GM19395 (cell line): ENCODE measurements at regions not wholly inside any gene's neighbourhood (a gene's known extent, or its start where the extent isn't known, plus 50 kb on each side); places are given as distances from the start of the nearest gene placed in this dataset.
"Not testable (repeated sequence)": the region's sequence is repeated elsewhere in the genome, so short reads cannot be mapped to it uniquely, and the experiment has no call there.

ENCODE experiments used
- ATAC-seq: cut with Tn5 transposase; IDR thresholded peaks from one replicate; pipeline ENCODE4 v1.9.1; 2021; ENCODE audit warnings: mild to moderate bottlenecking, moderate library complexity; ENCODE audit not compliant: unreplicated experiment

GRCh38 chr18:78784861-78785260, 194.8 kb upstream of the SALL3 start:
- no peak for ATAC-seq

- ATAC-seq, result no peak
Measured at GRCh38 chr18:78785706-78786105, 193.9 kb upstream of the SALL3 start.

- ATAC-seq, result no peak
Measured at GRCh38 chr18:78786776-78787175, 192.8 kb upstream of the SALL3 start.

- ATAC-seq, result no peak
Measured at GRCh38 chr18:78787751-78788150, 191.9 kb upstream of the SALL3 start.

GRCh38 chr18:78788161-78788560, 191.5 kb upstream of the SALL3 start:
- no peak for ATAC-seq

- ATAC-seq, result no peak
Measured at GRCh38 chr18:78789850-78790249, 189.8 kb upstream of the SALL3 start.

GRCh38 chr18:78790511-78790910, 189.1 kb upstream of the SALL3 start:
- ATAC-seq, result no peak

- ATAC-seq, result no peak
Measured at GRCh38 chr18:78790960-78791359, 188.7 kb upstream of the SALL3 start.

- no peak for ATAC-seq
Measured at GRCh38 chr18:78792094-78792493, 187.5 kb upstream of the SALL3 start.

GRCh38 chr18:78792736-78793135, 186.9 kb upstream of the SALL3 start:
- no peak for ATAC-seq

- ATAC-seq, result no peak
Measured at GRCh38 chr18:78793313-78794070, 186.1 kb upstream of the SALL3 start.

- ATAC-seq, result no peak
Measured at GRCh38 chr18:78794071-78794430, 185.6 kb upstream of the SALL3 start.

GRCh38 chr18:78796693-78797455, 182.7 kb upstream of the SALL3 start:
- ATAC-seq, result no peak

- ATAC-seq, result no peak
Measured at GRCh38 chr18:78797499-78797898, 182.1 kb upstream of the SALL3 start.

- no peak for ATAC-seq
Measured at GRCh38 chr18:78798402-78799175, 181.0 kb upstream of the SALL3 start.

- ATAC-seq, result no peak
Measured at GRCh38 chr18:78799382-78800089, 180.1 kb upstream of the SALL3 start.

- ATAC-seq, result not testable (repeated sequence)
Measured at GRCh38 chr18:78800102-78800851, 179.3 kb upstream of the SALL3 start.

- ATAC-seq, result no peak
Measured at GRCh38 chr18:78801011-78801410, 178.6 kb upstream of the SALL3 start.

GRCh38 chr18:78803104-78803503, 176.5 kb upstream of the SALL3 start:
- ATAC-seq, result no peak
